ENCODE measurements at regions not wholly inside any gene's neighbourhood (a gene's known extent, or its start where the extent isn't known, plus 50 kb on each side); places are given as distances from the start of the nearest gene placed in this dataset.

DNA sequence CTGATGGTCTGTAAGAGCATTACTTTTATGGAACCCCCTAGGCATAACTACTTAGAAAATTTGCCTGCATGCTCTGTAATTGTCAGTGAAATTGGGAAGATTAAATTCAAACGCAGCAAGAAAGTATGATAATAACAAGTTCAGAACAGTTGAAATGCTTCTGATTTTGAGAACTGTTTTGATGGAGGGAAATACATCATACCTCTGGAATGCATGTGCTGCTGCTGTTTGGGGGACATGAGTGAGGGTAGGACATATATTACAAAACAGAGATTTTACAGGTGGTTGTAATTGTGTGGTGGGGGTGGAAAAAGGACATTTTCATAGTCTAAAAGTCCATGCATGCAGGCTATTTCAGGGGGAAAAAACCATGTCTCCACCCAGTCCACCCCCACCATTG is 135.0 kb upstream of the DPH6 start (continued):
- TF ChIP-seq, protein P1, sequence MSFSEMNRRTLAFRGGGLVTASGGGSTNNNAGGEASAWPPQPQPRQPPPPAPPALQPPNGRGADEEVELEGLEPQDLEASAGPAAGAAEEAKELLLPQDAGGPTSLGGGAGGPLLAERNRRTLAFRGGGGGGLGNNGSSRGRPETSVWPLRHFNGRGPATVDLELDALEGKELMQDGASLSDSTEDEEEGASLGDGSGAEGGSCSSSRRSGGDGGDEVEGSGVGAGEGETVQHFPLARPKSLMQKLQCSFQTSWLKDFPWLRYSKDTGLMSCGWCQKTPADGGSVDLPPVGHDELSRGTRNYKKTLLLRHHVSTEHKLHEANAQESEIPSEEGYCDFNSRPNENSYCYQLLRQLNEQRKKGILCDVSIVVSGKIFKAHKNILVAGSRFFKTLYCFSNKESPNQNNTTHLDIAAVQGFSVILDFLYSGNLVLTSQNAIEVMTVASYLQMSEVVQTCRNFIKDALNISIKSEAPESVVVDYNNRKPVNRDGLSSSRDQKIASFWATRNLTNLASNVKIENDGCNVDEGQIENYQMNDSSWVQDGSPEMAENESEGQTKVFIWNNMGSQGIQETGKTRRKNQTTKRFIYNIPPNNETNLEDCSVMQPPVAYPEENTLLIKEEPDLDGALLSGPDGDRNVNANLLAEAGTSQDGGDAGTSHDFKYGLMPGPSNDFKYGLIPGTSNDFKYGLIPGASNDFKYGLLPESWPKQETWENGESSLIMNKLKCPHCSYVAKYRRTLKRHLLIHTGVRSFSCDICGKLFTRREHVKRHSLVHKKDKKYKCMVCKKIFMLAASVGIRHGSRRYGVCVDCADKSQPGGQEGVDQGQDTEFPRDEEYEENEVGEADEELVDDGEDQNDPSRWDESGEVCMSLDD (CRISPR knock-in tag; IDR thresholded peaks at IDR 0.05; ENCODE audit: borderline replicate concordance) = no peak
- no peak for TF ChIP-seq SNAI1 (CRISPR knock-in tag; IDR thresholded peaks at IDR 0.05; ENCODE audit: borderline replicate concordance)
- no peak for TF ChIP-seq ARNTL (CRISPR knock-in tag; IDR thresholded peaks at IDR 0.05)

DNA sequence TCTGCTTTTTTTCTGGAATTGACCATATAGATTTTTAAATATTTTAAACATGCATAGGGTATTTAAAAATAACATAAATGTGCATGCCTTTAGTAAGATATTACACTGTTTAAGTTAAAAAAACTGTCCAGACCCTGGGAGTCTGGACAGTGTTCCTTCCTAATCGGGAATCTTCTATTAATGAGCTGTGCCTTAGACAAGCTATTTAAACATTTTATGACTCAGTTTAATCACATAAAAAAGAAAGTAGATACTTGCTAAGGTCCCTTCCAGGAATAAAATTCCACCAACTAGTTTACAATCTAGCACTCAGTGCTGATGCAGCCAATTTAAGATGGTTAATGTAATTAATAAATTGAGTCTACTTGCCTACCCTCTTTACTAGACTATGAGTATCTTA is 140.4 kb upstream of the DPH6 start:
- DNase-seq (ENCODE audit: low spot score) (no peak), ATAC-seq (no peak), FAIRE-seq (no peak)
- no peaks in the 10 kb centered on the region for H3K9me3 ChIP-seq (ENCODE audit: low read length)
- no peak overlapping the region for H3K4me2 ChIP-seq (ENCODE audit: low read depth, low read length)
- intact Hi-C loops (cut with micrococcal nuclease; ENCODE audit: unreplicated experiment) (no loop called here), in situ Hi-C loops (cut with HindIII; ENCODE audit: extremely low pct_ligation_motif_present, low pct_unique_long_range_greater_than_20kb) (no loop called here)
- H3K4me3 ChIP-seq (replicated peaks in 1 of 3; ENCODE audit: insufficient read depth in 1 of 3, low read depth in 2 of 3, low read length in 3 of 3) = no peak overlapping the region
- ChIA-PET POLR2A (no interaction called here), CTCF (ENCODE audit: low intra/inter-chr PET ratio, low total read pairs) (no interaction called here)
- H2AFZ ChIP-seq (ENCODE audit: low read length) = no peak overlapping the region
- H3K79me2 ChIP-seq (ENCODE audit: insufficient read depth, low read length) = no peaks in the 10 kb centered on the region
- 0% methylated on average over 1 of the region's 1 CpG for WGBS (ENCODE audit: low lambda C conversion rate)
- BruUV-seq (replicated peaks) = no TSS peak
- H3K27me3 ChIP-seq (ENCODE audit: control insufficient read depth in 1 of 2, insufficient read depth in 2 of 2, low read length in 2 of 2) = no peaks in the 10 kb centered on the region; a peak in 1 of 5 replicates
- H4K20me1 ChIP-seq (ENCODE audit: insufficient read depth, low read length) = no peaks in the 10 kb centered on the region
- H3K36me3 ChIP-seq (replicated peaks in 1 of 2; ENCODE audit: control insufficient read depth in 1 of 2, insufficient read depth in 2 of 2, low read length in 2 of 2) = no peaks in the 10 kb centered on the region
- H3K27ac ChIP-seq (ENCODE audit: extremely low read length, insufficient read depth, low read length) = no peak overlapping the region
- no peaks in the 10 kb centered on the region for H3K4me1 ChIP-seq (ENCODE audit: insufficient read depth, low read length)
- H3K9ac ChIP-seq (ENCODE audit: insufficient read depth, low read depth, low read length) = no peak overlapping the region
- TF ChIP-seq, protein P2, sequence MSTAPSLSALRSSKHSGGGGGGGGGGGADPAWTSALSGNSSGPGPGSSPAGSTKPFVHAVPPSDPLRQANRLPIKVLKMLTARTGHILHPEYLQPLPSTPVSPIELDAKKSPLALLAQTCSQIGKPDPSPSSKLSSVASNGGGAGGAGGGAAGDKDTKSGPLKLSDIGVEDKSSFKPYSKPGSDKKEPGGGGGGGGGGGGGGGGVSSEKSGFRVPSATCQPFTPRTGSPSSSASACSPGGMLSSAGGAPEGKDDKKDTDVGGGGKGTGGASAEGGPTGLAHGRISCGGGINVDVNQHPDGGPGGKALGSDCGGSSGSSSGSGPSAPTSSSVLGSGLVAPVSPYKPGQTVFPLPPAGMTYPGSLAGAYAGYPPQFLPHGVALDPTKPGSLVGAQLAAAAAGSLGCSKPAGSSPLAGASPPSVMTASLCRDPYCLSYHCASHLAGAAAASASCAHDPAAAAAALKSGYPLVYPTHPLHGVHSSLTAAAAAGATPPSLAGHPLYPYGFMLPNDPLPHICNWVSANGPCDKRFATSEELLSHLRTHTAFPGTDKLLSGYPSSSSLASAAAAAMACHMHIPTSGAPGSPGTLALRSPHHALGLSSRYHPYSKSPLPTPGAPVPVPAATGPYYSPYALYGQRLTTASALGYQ (CRISPR knock-in tag; IDR thresholded peaks at IDR 0.05) = no peak
- TF ChIP-seq, protein P3, sequence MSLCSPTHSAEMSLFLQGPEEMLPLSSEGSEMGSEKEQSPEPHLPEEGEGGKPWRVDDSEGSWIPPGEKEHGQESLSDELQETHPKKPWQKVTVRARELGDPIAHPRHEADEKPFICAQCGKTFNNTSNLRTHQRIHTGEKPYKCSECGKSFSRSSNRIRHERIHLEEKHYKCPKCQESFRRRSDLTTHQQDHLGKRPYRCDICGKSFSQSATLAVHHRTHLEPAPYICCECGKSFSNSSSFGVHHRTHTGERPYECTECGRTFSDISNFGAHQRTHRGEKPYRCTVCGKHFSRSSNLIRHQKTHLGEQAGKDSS (CRISPR knock-in tag; IDR thresholded peaks at IDR 0.05; ENCODE audit: borderline replicate concordance, low read depth) = no peak
- TF ChIP-seq ZBTB3 (CRISPR knock-in tag; IDR thresholded peaks at IDR 0.05; ENCODE audit: borderline replicate concordance, low read depth) (no peak), TCF12 (IDR thresholded peaks at IDR 0.05) (no peak), TCF12 (CRISPR knock-in tag; IDR thresholded peaks at IDR 0.05) (no peak), ATF7 (IDR thresholded peaks at IDR 0.05) (no peak), ATF7 (CRISPR knock-in tag; IDR thresholded peaks at IDR 0.05) (no peak), ZNF180 (CRISPR knock-in tag; IDR thresholded peaks at IDR 0.05; ENCODE audit: borderline replicate concordance, low read depth) (no peak)

Measured in HepG2 (cell line).